Keratinocyte (primary cell): ENCODE measurements at regions not wholly inside any gene's neighbourhood (a gene's known extent, or its start where the extent isn't known, plus 50 kb on each side); places are given as distances from the start of the nearest gene placed in this dataset.

Experiments used
- small RNA-seq, 3 experiments: library from RNA; depleted of rRNA; stranded (forward); fragments of <200 nt; gene quantifications; one replicate each; pipeline ENCODE3, GENCODE V24; 2012; ENCODE audit warnings: low read depth in 3 of 3, low replicate concordance in 1 of 3; ENCODE audit not compliant: insufficient read length in 3 of 3

Small RNA genes lying in the stretch of these regions (small RNA-seq; reads per million reads assigned to genes)
- 0 reads per million in 3 experiments for gene RNU1-51P
- 0 reads per million in 3 experiments for gene RNU7-192P
